HL-60 (cell line): ENCODE measurements at regions not wholly inside any gene's neighbourhood (a gene's known extent, or its start where the extent isn't known, plus 50 kb on each side); places are given as distances from the start of the nearest gene placed in this dataset.

Experiments
- CTCF ChIP-seq: IDR thresholded peaks from one replicate; pipeline ENCODE4 v1.5.1; 2011; ENCODE audit warnings: low read length, control low read depth, inconsistent platforms; ENCODE audit not compliant: insufficient read depth
- SPI1 ChIP-seq: IDR thresholded peaks from 2 replicates; pipeline ENCODE4 v1.6.1; 2012; ENCODE audit warnings: low read depth, mild to moderate bottlenecking, borderline replicate concordance

DNA sequence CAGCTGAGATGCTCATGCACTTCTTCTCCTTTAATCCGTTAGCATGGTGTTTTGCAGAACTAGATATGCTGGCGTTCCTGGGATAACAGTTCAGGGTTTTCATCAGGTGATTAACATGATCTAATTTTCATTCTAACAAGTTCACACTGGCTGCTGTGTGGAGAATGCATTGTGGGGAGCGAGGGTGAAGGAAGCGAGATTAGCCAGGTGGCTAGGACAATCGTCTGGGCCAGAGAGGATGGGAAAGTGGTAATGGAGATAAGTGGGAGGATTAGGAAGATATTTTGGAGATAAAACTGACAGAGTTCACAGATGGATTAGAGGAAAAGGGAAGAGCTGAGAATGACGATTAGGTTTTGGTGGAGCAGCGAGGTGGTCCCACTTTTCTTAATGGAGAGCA is 138.1 kb upstream of the MAGI3 start:
- no peak for TF ChIP-seq SPI1
- no peak for TF ChIP-seq CTCF
